Sigmoid colon (tissue), 6 donors: ENCODE measurements at regions not wholly inside any gene's neighbourhood (a gene's known extent, or its start where the extent isn't known, plus 50 kb on each side); places are given as distances from the start of the nearest gene placed in this dataset.

Experiments used
- DNase-seq: peaks from one replicate; pipeline ENCODE4 v3.0.0-alpha.2; 2019
- H3K27ac ChIP-seq, 4 donors: fragments of 200-600 bp; sonication (generic); one replicate each; pipeline ENCODE4 v1.5.1; 2016 to 2019; ENCODE audit warnings: mild to moderate bottlenecking in 1 of 4
- H3K27me3 ChIP-seq, 3 donors: fragments of 200-600 bp; sonication (generic); one replicate each; pipeline ENCODE4 v1.5.1; 2019; ENCODE audit warnings: mild to moderate bottlenecking in 1 of 3
- H3K36me3 ChIP-seq, 4 donors: fragments of 200-600 bp; sonication (generic); one replicate each; pipeline ENCODE4 v1.5.1; 2016 to 2019
- H3K4me1 ChIP-seq, 4 donors: fragments of 200-600 bp; sonication (generic); one replicate each; pipeline ENCODE4 v1.5.1; 2017 to 2019
- H3K4me3 ChIP-seq, 4 donors: fragments of 200-600 bp; sonication (generic); one replicate each; pipeline ENCODE4 v1.5.1; 2017 to 2019; ENCODE audit warnings: mild to moderate bottlenecking in 2 of 4, moderate library complexity in 1 of 4
- H3K9me3 ChIP-seq, 4 donors: fragments of 200-600 bp in 3 of 4; sonication (generic) in 3 of 4; one replicate each; pipeline versions ENCODE4 v1.5.1 to v1.6.1; 2013 to 2019
- CTCF ChIP-seq, 4 experiments: fragments of 450-650 bp in 3 of 4; fragments of 200-600 bp in 1 of 4; IDR thresholded peaks; one replicate each; pipeline ENCODE4 v1.5.1; 2016 to 2019; ENCODE audit warnings: antibody characterized with exemption in 4 of 4, mild to moderate bottlenecking in 3 of 4, moderate library complexity in 2 of 4
- EP300 ChIP-seq, 4 donors: sonication (generic); formaldehyde crosslinking; IDR thresholded peaks; one replicate each; pipeline ENCODE4 v1.6.1; 2017; ENCODE audit warnings: antibody characterized with exemption in 4 of 4
- POLR2A ChIP-seq, 2 donors: fragments of 450-650 bp; IDR thresholded peaks; one replicate each; pipeline ENCODE4 v1.6.1; 2016; ENCODE audit warnings: antibody characterized with exemption in 2 of 2, mild to moderate bottlenecking in 2 of 2, moderate library complexity in 2 of 2
- POLR2AphosphoS5 ChIP-seq, 4 donors: sonication (generic); formaldehyde crosslinking; IDR thresholded peaks; one replicate each; pipeline ENCODE4 v1.6.1; 2017; ENCODE audit warnings: antibody characterized with exemption in 4 of 4
- WGBS, 2 donors: extraction: QIAGEN DNeasy Blood & Tissue Kit; methylation state at CpG; one replicate each; pipeline ENCODE4 v1.1.7; 2013; 5-methylcytosine and 5-hydroxymethylcytosine counted together
- intact Hi-C: fragments of 100-400 bp; cut with DNase I; formaldehyde crosslinking; loops from one replicate; pipeline ENCODE4 v1.15.1; 2023
- donor health status: healthy with polysubstance abuse.
- donor health status: healthy.

GRCh38 chr5:124596595-124597421 is 149.6 kb downstream of the ZNF608 start:
- intact Hi-C loops, result no loop called here
- DNase-seq, result no peak
- Histone ChIP-seq H3K9me3 (no peaks in the 10 kb centered on the region), H3K36me3 (no peaks in the 10 kb centered on the region), H3K27me3 (no peaks in the 10 kb centered on the region), H3K4me3 (no peak overlapping the region), H3K4me1 (peaks cover 0 to 33% (median 29%) of the 10 kb centered on the region in 4 donors), H3K27ac (no peak overlapping the region)
- no peak for TF ChIP-seq CTCF (IDR thresholded peaks at IDR 0.05)
- no peak for TF ChIP-seq POLR2A (IDR thresholded peaks at IDR 0.05)
- no peak for TF ChIP-seq EP300 (IDR thresholded peaks at IDR 0.05)
- no peak for TF ChIP-seq POLR2AphosphoS5 (IDR thresholded peaks at IDR 0.05)
- WGBS, 2 donors, result 60 to 65% methylated on average over 5 of the region's 5 CpGs

GRCh38 chr5:124593952-124594351 is 152.5 kb downstream of the ZNF608 start:
- no peak overlapping the region for H3K27ac ChIP-seq
- TF ChIP-seq CTCF (IDR thresholded peaks at IDR 0.05), result no peak
- TF ChIP-seq EP300 (IDR thresholded peaks at IDR 0.05), result no peak
- no peak for TF ChIP-seq POLR2AphosphoS5 (IDR thresholded peaks at IDR 0.05)
- no peak for TF ChIP-seq POLR2A (IDR thresholded peaks at IDR 0.05)
- H3K36me3 ChIP-seq, result no peaks in the 10 kb centered on the region
- H3K9me3 ChIP-seq, result no peaks in the 10 kb centered on the region
- WGBS, 2 donors, result 69 to 96% methylated on average over 1 of the region's 1 CpG
- DNase-seq, result no peak
- peaks cover 0 to 17% (median 15%) of the 10 kb centered on the region in 4 donors for H3K4me1 ChIP-seq
- no peak overlapping the region for H3K4me3 ChIP-seq
- intact Hi-C loops, result no loop called here
- no peaks in the 10 kb centered on the region for H3K27me3 ChIP-seq

- Histone ChIP-seq H3K27me3 (no peaks in the 10 kb centered on the region), H3K4me3 (no peak overlapping the region), H3K36me3 (no peaks in the 10 kb centered on the region), H3K27ac (no peak overlapping the region), H3K9me3 (no peaks in the 10 kb centered on the region), H3K4me1 (peaks cover 0 to 12% (median 11%) of the 10 kb centered on the region in 4 donors)
- DNase-seq, result no peak
- TF ChIP-seq POLR2A (IDR thresholded peaks at IDR 0.05) (no peak), CTCF (IDR thresholded peaks at IDR 0.05) (no peak), POLR2AphosphoS5 (IDR thresholded peaks at IDR 0.05) (no peak), EP300 (IDR thresholded peaks at IDR 0.05) (no peak)
- intact Hi-C loops, result no loop called here
- WGBS, 2 donors, result 95 to 99% methylated on average over 2 of the region's 2 CpGs
Measured at GRCh38 chr5:124592891-124593290, 153.5 kb downstream of the ZNF608 start.

GRCh38 chr5:124591583-124591982 is 154.9 kb downstream of the ZNF608 start:
- intact Hi-C loops, result no loop called here
- no peaks in the 10 kb centered on the region for H3K9me3 ChIP-seq
- no peak for DNase-seq
- 97 to 98% methylated on average over 5 of the region's 5 CpGs for WGBS, 2 donors
- no peak overlapping the region for H3K27ac ChIP-seq
- TF ChIP-seq CTCF (IDR thresholded peaks at IDR 0.05), result no peak
- TF ChIP-seq EP300 (IDR thresholded peaks at IDR 0.05), result no peak
- no peak for TF ChIP-seq POLR2AphosphoS5 (IDR thresholded peaks at IDR 0.05)
- no peak for TF ChIP-seq POLR2A (IDR thresholded peaks at IDR 0.05)
- no peak overlapping the region for H3K4me3 ChIP-seq
- peaks cover 0 to under 1% (median 0%) of the 10 kb centered on the region in 4 donors for H3K4me1 ChIP-seq
- H3K36me3 ChIP-seq, result no peaks in the 10 kb centered on the region
- H3K27me3 ChIP-seq, result no peaks in the 10 kb centered on the region
